ENCODE measurements at regions not wholly inside any gene's neighbourhood (a gene's known extent, or its start where the extent isn't known, plus 50 kb on each side); places are given as distances from the start of the nearest gene placed in this dataset.

DNA sequence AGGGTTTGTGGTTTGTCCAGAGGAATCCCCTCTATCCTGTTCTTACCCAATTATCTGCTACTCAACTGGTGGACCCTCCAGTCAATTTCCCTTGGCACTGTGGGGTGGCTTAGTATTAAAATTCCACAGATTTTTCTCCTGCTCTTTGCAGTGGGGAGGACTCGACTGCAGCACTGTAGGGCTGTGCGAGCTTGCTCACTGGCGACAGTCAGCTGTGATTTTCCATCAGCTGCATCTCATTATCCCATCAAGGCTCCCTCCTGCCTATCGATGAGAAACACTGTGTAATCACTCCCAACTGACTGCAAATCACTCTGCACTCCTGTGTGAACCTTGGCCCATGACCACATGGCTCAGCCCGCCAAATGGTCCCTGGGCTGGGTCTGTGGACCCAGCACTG lies 90.5 kb upstream of the MAF start:
- no TSS peak for BruUV-seq (replicated peaks)

DNA sequence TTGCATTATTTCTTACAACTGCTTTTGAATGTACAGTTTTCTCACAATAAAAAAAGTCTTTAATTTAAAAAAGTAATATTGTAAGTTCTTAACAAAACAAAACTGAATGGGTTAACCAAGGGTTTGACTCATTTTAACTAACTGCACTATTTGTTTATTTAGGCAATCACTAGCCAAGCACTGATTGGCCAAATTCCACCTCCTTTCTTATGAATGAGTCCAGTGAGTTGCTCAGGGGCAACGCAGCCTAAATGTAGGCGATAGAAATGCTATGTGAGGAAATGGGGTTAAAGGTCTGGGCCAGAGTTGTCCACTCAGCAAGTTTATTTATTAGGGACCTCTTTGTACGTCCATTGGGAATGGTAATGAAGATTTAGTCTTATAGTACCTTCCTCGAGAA lies 89.6 kb upstream of the MAF start:
- BruUV-seq (replicated peaks): no TSS peak

More for the DNA sequence above, 90.5 kb upstream of the MAF start:
- FAIRE-seq (no peak), DNase-seq (ENCODE audit: low read depth, low spot score) (no peak)
- ChIA-PET POLR2A (no interaction called here), CTCF (no interaction called here)
- dilution Hi-C loops (cut with MboI; ENCODE audit: extremely low pct_ligation_motif_present, low sequenced_read_pairs) (no loop called here), intact Hi-C loops (cut with micrococcal nuclease) (no loop called here)
- Histone ChIP-seq H2AFZ (ENCODE audit: low read depth, low read length) (no peak overlapping the region), H3K4me3 (replicated peaks in 1 of 3; ENCODE audit: insufficient read depth in 1 of 3, low read depth in 1 of 3, low read length in 3 of 3) (no peak overlapping the region), H3K27ac (ENCODE audit: insufficient read depth, low read depth, low read length) (no peak overlapping the region), H4K20me1 (replicated peaks; ENCODE audit: control insufficient read depth, extremely low read depth, insufficient read depth, low read length) (no peaks in the 10 kb centered on the region), H3K36me3 (ENCODE audit: control insufficient read depth in 2 of 2, extremely low read depth in 1 of 2, insufficient read depth in 2 of 2, low read length in 2 of 2) (no peaks in the 10 kb centered on the region), H3K4me2 (ENCODE audit: insufficient read depth, low read length) (no peak overlapping the region), H3K27me3 (ENCODE audit: control insufficient read depth in 2 of 2, insufficient read depth in 2 of 2, low read length in 2 of 2) (no peaks in the 10 kb centered on the region), H3K9me3 (replicated peaks; ENCODE audit: control insufficient read depth, insufficient read depth, low read length) (no peaks in the 10 kb centered on the region), H3K9ac (replicated peaks; ENCODE audit: extremely low read depth, insufficient read depth, low read length) (no peak overlapping the region), H3K79me2 (ENCODE audit: control insufficient read depth, insufficient read depth, low read length) (no peaks in the 10 kb centered on the region), H3K4me1 (ENCODE audit: control insufficient read depth, extremely low read depth, insufficient read depth, low read length) (no peaks in the 10 kb centered on the region), H3K9me1 (replicated peaks; ENCODE audit: control insufficient read depth, extremely low read depth, insufficient read depth, low read length) (no peaks in the 10 kb centered on the region)
- TF ChIP-seq POLR2AphosphoS5 (IDR thresholded peaks at IDR 0.05; ENCODE audit: insufficient read depth, low read depth, low read length): no peak
- TF ChIP-seq POLR2A (IDR thresholded peaks at IDR 0.05; ENCODE audit: low read depth, low read length): no peak
- TF ChIP-seq JUN (IDR thresholded peaks at IDR 0.05; ENCODE audit: borderline replicate concordance, insufficient read depth, insufficient read length, low read depth): no peak
- TF ChIP-seq MYC (IDR thresholded peaks at IDR 0.05; ENCODE audit: low read depth, low read length): no peak
- TF ChIP-seq, protein P1, sequence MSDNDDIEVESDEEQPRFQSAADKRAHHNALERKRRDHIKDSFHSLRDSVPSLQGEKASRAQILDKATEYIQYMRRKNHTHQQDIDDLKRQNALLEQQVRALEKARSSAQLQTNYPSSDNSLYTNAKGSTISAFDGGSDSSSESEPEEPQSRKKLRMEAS (IDR thresholded peaks at IDR 0.05; ENCODE audit: insufficient read depth, insufficient read length): no peak
- TF ChIP-seq, protein P2, sequence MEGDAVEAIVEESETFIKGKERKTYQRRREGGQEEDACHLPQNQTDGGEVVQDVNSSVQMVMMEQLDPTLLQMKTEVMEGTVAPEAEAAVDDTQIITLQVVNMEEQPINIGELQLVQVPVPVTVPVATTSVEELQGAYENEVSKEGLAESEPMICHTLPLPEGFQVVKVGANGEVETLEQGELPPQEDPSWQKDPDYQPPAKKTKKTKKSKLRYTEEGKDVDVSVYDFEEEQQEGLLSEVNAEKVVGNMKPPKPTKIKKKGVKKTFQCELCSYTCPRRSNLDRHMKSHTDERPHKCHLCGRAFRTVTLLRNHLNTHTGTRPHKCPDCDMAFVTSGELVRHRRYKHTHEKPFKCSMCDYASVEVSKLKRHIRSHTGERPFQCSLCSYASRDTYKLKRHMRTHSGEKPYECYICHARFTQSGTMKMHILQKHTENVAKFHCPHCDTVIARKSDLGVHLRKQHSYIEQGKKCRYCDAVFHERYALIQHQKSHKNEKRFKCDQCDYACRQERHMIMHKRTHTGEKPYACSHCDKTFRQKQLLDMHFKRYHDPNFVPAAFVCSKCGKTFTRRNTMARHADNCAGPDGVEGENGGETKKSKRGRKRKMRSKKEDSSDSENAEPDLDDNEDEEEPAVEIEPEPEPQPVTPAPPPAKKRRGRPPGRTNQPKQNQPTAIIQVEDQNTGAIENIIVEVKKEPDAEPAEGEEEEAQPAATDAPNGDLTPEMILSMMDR (IDR thresholded peaks at IDR 0.05; ENCODE audit: extremely low read depth in 1 of 2, insufficient read depth in 1 of 2, low read depth in 1 of 2, low read length in 2 of 2): no peak

More for the DNA sequence above, 89.6 kb upstream of the MAF start:
- FAIRE-seq (no peak), DNase-seq (ENCODE audit: low read depth, low spot score) (no peak)
- Histone ChIP-seq H3K9me3 (replicated peaks; ENCODE audit: control insufficient read depth, insufficient read depth, low read length) (no peaks in the 10 kb centered on the region), H3K4me3 (replicated peaks in 1 of 3; ENCODE audit: insufficient read depth in 1 of 3, low read depth in 1 of 3, low read length in 3 of 3) (no peak overlapping the region), H3K36me3 (ENCODE audit: control insufficient read depth in 2 of 2, extremely low read depth in 1 of 2, insufficient read depth in 2 of 2, low read length in 2 of 2) (no peaks in the 10 kb centered on the region), H3K4me1 (ENCODE audit: control insufficient read depth, extremely low read depth, insufficient read depth, low read length) (no peaks in the 10 kb centered on the region), H3K9ac (replicated peaks; ENCODE audit: extremely low read depth, insufficient read depth, low read length) (no peak overlapping the region), H3K4me2 (ENCODE audit: insufficient read depth, low read length) (no peak overlapping the region), H3K79me2 (ENCODE audit: control insufficient read depth, insufficient read depth, low read length) (no peaks in the 10 kb centered on the region), H2AFZ (ENCODE audit: low read depth, low read length) (no peak overlapping the region), H3K9me1 (replicated peaks; ENCODE audit: control insufficient read depth, extremely low read depth, insufficient read depth, low read length) (no peaks in the 10 kb centered on the region), H3K27me3 (ENCODE audit: control insufficient read depth in 2 of 2, insufficient read depth in 2 of 2, low read length in 2 of 2) (no peaks in the 10 kb centered on the region), H4K20me1 (replicated peaks; ENCODE audit: control insufficient read depth, extremely low read depth, insufficient read depth, low read length) (no peaks in the 10 kb centered on the region), H3K27ac (ENCODE audit: insufficient read depth, low read depth, low read length) (no peak overlapping the region)
- intact Hi-C loops (cut with micrococcal nuclease) (no loop called here), dilution Hi-C loops (cut with MboI; ENCODE audit: extremely low pct_ligation_motif_present, low sequenced_read_pairs) (no loop called here)
- POLR2A ChIA-PET: no interaction called here
- TF ChIP-seq JUN (IDR thresholded peaks at IDR 0.05; ENCODE audit: borderline replicate concordance, insufficient read depth, insufficient read length, low read depth) (no peak), POLR2AphosphoS5 (IDR thresholded peaks at IDR 0.05; ENCODE audit: insufficient read depth, low read depth, low read length) (no peak), POLR2A (IDR thresholded peaks at IDR 0.05; ENCODE audit: low read depth, low read length) (no peak), GATA2 (IDR thresholded peaks at IDR 0.05; ENCODE audit: insufficient read depth, insufficient read length, low read depth, low read length) (no peak), MYC (IDR thresholded peaks at IDR 0.05; ENCODE audit: low read depth, low read length) (no peak), EZH2 (IDR thresholded peaks at IDR 0.05; ENCODE audit: borderline replicate concordance, low read depth, low read length, severe bottlenecking) (no peak), FOS (IDR thresholded peaks at IDR 0.05; ENCODE audit: borderline replicate concordance, insufficient read depth, low read length) (no peak)
- TF ChIP-seq, protein P1 (IDR thresholded peaks at IDR 0.05; ENCODE audit: insufficient read depth, insufficient read length): no peak
- TF ChIP-seq, protein P2 (IDR thresholded peaks at IDR 0.05; ENCODE audit: extremely low read depth in 1 of 2, insufficient read depth in 1 of 2, low read depth in 1 of 2, low read length in 2 of 2): no peak
- CTCF ChIA-PET: no interaction called here

Measured in endothelial cell of umbilical vein (primary cell).